ENCODE measurements at regions not wholly inside any gene's neighbourhood (a gene's known extent, or its start where the extent isn't known, plus 50 kb on each side); places are given as distances from the start of the nearest gene placed in this dataset.
A peak's percentile ranks its signal among the peaks of the same experiment; 100 is the strongest.

- peak; percentile 6 for DNase-seq
These were observed 292.6 kb upstream of the CAND1 start for GRCh38 chr12:66976526-66976925.

DNA sequence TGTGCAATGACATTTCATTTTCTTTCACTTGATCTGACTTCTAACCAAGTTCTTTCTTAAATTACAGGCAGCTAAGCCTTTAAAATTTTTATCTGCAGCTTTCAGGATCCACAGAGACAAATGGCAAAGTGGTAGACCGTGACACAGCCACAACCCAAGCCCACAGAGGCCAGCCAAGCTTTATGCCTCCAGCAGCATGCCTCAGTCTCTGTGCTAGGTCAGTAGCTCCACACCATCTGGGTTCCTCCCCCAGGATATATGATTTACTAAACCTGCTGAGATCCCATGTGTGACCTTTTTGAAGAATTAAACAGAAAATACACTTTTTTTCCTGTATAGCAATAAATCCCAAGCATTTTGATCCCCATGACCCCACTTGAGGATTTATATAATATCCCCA, 290.4 kb upstream of the CAND1 start:
- DNase-seq, result no peak

- no peak for DNase-seq
These were observed 289.9 kb upstream of the CAND1 start for GRCh38 chr12:66979251-66979650.

GRCh38 chr12:66984077-66984476, 285.1 kb upstream of the CAND1 start:
- no peak for DNase-seq

GRCh38 chr12:66984962-66985361, 284.2 kb upstream of the CAND1 start:
- DNase-seq, result no peak

- peak; percentile 27 for DNase-seq
These were observed 270.0 kb upstream of the CAND1 start for GRCh38 chr12:66999141-66999540.

DNA sequence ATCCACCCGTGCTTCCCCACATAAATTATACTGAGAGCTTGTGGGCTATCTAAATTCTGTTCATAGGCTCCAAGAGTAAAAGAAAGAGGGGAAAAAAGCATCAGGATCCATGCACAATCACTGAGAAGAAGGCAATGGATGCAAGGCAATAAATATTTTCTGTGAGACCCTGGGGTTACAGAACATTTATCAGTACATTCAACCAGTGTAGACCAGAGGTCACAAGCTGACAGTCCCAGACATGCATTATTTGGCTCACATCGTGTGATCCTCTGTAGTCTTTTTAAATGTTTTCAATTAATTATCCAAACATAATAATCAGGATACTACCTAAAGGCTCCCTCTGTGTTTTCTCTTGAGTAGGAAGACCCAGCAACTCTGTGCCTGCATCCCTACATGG, 267.9 kb upstream of the CAND1 start:
- no peak for DNase-seq

- no peak for DNase-seq
These were observed 266.4 kb upstream of the CAND1 start for GRCh38 chr12:67002720-67003119.

GRCh38 chr12:67006610-67007009, 262.5 kb upstream of the CAND1 start:
- DNase-seq, result no peak

GRCh38 chr12:67014642-67015041, 254.5 kb upstream of the CAND1 start:
- DNase-seq, result no peak

- no peak for DNase-seq
These were observed 251.1 kb upstream of the CAND1 start for GRCh38 chr12:67018105-67018504.

- DNase-seq, result no peak
These were observed 250.1 kb upstream of the CAND1 start for GRCh38 chr12:67019070-67019469.

GRCh38 chr12:67025543-67026114, 243.5 kb upstream of the CAND1 start:
- DNase-seq, result peak; percentile 23

- no peak for DNase-seq
These were observed 242.5 kb upstream of the CAND1 start for GRCh38 chr12:67026487-67027246.

- no peak for DNase-seq
These were observed 240.6 kb upstream of the CAND1 start for GRCh38 chr12:67028529-67028928.

DNA sequence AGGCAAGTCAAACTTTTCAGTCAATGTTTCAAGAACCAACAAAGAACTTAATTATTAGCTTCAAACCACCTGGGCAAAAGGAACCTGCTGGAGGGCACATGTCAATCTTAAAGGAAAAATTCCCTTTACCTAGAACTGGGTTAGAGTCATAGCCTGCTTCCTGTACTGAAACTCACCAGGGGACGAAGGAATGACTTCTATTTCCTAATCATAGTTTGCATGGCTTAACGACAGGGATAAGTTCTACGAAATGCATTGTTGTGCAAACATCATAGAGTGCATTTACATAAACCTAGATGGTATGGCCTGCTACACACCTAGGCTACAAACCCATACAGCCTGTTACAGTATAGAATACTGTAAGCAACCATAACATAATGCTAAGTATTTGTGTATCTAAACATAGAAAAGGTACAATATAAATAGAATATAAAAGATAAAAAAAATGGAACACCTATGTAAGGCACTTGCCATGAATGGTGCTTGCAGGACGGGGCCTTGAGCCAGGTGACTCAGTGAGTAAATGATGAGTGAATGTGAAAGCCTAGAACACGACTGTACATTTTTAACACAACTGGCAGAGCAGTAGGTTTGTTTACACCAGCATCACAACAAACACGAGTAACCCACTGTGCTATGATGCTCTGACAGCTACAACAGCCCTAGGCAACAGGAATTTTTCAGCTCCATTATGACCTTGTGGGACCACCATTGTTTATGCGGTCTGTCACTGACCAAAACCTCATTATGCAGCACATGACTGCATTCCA, 234.9 kb upstream of the CAND1 start:
- no peak for DNase-seq

GRCh38 chr12:67035121-67035520, 234.0 kb upstream of the CAND1 start:
- DNase-seq, result no peak

DNA sequence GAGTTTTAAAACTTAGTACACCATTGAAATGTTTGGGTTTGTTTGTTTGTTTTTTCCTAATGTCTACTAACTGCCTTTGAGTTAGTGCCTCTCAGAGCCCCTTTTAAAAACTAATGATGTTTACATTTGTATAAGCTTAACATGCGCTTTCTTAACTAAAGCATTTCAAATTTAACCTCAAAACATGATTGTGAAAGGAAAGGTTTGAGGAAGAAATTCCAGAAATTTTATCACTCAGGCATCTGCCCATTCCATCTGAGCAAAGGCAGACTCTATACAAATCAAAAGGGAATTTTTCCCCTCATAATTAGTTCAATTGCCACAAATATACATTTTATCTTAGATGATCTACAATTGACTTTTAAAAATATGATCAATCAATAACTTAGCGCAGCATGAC, 230.7 kb upstream of the CAND1 start:
- DNase-seq, result no peak

- no peak for DNase-seq
These were observed 228.9 kb upstream of the CAND1 start for GRCh38 chr12:67039995-67040860.

DNA sequence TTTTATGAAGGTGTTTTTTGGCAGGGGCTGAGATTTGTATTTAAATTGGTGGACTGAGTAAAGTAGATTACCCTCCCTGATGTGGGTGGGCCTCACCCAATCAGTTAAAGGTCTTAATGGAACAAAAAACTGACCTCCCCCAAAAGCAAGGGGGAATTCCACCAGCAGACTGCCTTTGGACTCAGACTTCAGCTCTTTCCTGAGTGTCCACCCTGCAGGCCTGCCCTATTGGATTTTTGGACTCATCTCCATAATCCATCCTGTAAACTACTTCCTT, 228.4 kb upstream of the CAND1 start:
- no peak for DNase-seq

DNA sequence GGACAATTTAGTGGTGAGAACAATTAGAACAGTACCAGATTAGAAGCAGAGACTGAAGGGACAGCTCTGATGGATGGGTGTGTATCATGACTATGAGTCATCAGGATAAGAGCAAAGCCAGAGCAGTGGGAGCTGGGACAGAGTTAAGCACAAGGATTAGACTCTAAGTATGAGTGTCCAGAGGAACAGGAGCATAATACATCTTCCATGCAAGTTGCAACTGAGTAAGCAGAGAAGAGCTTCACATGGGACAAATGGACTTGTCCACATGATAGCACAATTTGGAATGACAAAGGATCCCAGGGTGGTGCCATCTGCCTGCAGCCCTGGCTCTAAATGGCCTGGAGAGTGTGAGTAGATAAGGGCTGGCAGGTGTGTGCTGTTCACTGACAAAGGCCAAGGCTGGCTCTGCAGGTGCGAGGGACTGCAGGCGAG, 226.4 kb upstream of the CAND1 start:
- DNase-seq, result no peak

GRCh38 chr12:67043771-67044170, 225.4 kb upstream of the CAND1 start:
- DNase-seq, result no peak

DNA sequence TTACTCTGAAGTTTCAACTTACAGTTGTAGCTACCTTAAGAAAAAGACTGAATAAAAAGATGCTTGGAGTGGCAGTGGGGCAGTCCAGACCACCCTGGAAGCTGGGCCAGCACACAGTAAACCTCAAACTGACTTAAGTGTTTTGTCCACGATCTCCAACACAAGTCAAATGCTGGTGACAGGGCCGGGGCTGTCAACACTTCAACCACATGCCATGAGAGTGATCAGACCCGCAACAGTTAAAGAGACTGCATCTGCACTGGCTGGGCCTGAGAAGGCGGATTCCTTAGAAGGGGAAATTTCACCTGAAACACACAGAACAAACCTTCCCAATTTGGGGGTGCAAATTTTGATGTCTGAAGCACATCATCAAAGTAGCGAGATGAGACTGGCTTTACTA, 223.5 kb upstream of the CAND1 start:
- DNase-seq, result no peak

Measured in inflammatory macrophage treated with lipopolysaccharide for 4 hours (primary cell).